SHP77 (cell line): ENCODE measurements at regions not wholly inside any gene's neighbourhood (a gene's known extent, or its start where the extent isn't known, plus 50 kb on each side); places are given as distances from the start of the nearest gene placed in this dataset.
"Not testable (repeated sequence)": the region's sequence is repeated elsewhere in the genome, so short reads cannot be mapped to it uniquely, and the experiment has no call there.

ENCODE experiments used
- DNase-seq, 2 experiments: peaks; one replicate each; lab custom pipeline; 2025; lab: John Stamatoyannopoulos, UW

DNA sequence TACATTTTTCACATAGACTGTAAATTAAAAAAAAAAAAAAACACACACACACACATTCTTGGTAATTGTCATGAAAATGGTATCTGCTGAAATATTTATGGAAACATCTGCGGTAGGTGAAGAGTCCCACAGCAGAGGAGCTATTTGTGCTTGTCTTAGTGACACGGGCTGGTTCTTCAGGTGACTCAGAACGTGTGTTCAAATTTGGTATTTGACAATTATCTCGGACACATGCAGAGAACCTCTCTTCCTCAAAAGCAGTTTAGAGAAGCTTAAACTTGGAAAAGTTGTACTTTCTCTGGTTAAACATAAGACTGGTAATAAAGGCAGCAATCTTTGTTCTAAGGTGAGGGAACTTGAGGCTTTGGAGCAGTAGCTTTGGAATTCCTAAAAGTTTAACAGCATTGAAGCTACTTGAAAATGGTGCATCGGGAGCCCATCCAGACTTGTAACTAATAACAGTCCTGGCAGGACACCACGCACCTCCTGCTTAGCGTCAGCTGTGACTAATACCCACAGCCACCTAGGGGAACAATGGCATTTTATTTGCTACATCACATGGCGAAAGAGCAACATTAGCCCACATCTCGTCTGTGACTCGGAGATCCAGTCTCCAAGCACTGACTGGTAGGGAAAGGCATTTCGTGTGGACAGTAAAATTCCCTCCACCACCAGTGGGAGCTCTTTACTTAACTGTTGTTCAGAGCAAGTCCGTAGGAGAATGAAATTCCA, 1505.1 kb upstream of the SLC10A2 start:
- DNase-seq: peak; percentile 79 to 81

DNA sequence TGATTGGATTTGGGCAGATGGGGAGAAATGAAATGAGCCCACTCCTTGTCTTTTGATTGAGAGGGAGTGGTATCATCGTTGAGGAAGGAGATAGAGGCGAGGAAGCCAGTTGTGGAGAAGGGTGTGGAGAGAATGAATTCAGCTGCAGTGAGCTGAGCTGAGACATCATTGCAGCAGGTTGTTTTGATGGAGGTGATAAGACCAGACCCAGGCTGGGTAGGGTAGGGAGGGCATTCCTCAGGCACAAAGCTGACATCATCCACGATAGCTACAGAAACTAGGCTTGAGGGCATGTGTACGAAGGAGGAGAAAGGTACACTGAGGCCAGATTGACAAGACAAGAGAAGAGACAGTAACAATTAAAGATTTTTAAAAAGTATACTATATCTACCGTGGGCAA, 1500.9 kb upstream of the SLC10A2 start:
- DNase-seq: no peak

DNA sequence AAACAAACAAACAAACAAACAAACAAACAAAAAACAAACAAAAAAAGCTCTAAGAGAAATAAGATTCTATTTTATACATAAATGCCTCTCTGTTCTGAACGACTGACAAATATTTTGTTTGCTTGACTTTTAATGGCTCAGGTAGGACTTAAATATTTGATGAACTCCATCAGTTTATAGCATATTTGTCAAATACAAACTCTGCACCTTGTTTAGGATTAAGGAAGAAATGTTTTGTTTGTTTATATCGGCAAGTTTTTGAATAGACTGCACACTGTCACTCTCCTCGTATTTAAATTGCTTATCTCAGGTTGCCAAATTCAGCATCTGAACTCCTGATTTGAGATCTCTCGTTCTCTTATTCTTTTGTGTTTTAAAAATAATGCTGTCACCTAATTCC, 1499.7 kb upstream of the SLC10A2 start:
- DNase-seq: no peak

DNA sequence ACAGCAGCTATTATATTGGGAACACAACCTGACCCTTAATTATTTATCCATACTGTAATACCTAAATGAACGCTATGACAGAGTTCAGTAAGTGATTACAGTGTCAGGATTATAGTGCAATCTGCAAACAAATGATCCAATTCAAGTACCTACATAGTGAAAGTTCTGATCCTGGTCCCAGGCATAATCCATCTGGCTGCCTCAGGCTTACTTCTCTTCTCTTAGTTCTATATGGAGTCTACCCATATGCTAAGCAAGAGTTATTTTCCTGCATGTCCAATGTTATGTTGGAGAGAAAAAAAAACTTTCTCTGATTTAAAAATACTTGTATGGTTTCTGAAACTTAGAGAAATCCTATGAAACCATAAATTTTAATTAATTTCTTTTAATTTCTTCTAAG, 1487.7 kb upstream of the SLC10A2 start:
- no peak for DNase-seq

DNA sequence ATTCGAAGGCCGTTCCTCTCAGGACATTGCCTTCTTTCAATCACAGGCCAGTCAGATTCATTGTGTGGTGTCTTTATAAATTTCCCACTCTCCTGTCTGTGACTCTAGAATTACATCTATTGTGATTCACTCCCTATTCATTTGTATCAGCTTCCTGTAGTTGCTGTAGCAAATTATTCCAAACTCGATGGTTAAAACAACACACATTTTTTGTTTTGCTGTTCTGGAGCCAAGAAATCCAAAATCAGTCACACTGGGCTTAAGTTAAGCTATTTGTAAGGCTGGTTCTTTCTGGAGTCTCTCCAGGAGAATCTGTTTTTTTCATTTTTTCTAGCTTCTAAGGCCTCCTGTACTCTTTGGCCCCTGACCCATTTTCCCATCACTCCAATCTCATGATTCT, 1487.0 kb upstream of the SLC10A2 start:
- no peak for DNase-seq

DNA sequence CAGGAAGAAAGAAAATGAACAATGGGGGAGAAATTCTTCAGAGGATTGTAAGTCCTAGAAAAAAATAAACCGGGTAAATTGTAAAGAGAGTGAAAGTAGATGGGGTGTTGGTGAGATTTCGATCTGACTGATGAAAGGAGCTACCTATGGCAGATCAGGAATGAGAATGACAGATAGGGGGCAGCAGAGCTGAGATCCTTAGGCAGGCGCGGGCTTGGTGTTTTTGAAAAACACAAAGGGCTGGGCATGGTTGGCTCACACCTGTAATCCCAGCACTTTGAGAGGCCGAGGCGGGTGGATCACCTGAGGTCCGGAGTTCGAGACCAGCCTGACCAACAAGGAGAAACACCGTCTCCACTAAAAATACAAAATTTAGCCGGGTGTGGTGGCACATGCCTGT, 1468.6 kb upstream of the SLC10A2 start:
- no peak for DNase-seq

DNA sequence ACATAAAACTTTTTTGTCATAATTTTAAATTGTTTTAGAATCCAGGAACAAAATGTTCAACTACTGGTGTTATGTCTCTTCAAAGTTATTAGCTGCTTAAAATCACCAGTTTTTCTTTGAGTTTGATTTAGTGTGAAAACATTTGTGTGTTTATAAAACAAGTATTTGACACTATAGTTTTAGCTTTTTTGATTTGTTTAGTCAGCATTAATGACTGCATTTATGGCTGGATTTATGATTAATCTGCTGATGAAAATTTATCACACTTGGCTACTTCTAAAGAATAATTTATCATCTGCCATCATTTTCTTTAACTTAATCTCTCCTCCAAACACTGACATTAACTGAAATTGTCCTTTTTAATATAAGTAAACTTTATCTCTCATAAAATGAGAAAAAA, 1465.9 kb upstream of the SLC10A2 start:
- no peak for DNase-seq

DNA sequence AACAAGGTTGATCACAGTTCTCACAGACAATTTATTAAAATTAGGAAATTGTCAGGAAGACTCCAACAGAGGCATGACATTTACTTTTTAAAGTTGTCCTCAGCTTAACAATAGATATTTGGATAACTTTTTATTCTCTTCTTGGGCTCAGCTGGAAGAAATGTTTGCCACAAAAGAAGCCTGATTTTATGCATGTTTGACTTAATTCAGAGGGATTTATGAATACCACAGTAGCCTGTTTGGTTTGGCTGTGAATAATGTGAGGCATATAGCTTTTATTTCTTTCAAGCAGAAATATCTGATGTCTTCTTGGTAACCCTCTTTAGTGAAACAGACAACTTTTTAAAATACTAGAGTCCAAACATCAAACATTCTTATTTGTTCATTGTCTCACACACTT, 1464.5 kb upstream of the SLC10A2 start:
- no peak for DNase-seq

DNA sequence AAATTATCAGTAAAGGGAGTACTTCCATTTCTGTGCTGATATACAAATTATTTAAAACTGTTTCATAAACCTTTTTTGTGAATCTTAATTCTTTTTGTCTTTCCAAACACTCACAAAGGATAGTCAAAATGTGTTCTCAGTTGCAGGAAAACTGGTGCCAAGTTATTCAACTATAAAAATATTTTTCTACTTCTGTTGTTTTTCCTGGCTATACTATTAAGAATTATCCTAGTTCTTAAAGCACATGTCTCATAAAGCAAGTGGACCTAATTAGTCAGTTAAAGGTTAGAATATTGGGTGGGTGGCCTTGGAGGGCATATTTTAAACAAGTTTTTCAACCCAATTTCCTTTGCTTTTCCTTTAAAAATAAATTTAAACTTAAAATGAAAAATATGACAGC, 1460.3 kb upstream of the SLC10A2 start:
- no peak for DNase-seq

DNA sequence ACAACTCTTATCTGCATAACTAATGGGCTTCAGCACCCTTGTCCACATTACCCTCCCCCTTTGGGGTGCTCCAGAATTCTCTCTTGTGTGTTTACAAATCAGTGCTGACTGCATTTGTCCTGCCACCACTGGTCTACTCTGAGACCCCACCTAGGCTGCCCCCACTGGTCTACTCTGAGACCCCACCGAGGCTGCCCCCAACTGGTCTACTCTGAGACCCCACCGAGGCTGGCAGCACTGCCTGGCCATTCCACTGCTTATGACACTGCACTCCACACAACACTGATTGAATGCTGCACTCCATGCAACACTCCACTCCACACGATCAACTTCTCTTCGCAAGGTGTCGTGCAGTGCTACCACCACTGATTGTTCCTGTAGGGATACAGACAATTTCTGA, 1459.2 kb upstream of the SLC10A2 start:
- no peak for DNase-seq

DNA sequence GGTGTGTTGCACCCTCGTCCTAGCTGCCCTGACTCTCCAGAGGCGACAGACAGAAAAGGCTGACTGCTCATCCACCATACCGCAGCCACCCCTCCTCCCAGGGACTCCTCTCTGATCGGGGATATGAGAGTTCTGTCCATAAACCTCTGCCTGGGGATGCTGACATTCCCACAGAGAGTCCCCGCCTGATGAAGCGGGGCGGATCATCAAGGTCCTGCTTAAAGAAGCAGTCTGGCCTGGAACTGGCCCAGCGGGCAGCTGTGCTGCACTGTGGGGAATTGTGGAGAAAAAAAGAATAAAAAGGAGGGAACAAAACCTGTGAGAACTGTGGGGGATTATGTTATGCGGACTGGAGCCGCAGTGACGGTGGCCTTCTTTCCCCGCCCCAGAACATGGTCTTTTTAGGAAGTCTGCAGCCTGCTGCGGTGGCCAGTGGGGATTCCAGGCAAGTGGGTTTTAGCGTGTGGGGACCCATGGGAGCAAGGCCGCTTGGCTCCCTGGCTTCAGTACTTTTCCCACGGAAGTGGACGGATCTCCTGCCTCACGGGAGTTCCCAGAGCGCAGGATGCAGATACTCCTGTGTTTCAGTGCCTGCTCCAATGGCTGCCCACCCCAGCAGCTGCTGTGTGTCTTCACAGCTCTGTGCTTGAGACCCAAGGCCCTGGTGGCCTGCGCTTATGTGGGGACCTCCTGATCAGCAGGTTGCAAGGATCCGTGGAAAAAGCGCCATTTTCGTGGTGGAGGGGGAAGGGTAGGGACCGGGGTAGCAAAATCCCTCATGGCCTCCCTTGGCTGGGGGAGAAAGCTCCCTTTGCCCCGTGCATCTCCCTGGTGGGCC, 1456.2 kb upstream of the SLC10A2 start:
- no peak for DNase-seq

DNA sequence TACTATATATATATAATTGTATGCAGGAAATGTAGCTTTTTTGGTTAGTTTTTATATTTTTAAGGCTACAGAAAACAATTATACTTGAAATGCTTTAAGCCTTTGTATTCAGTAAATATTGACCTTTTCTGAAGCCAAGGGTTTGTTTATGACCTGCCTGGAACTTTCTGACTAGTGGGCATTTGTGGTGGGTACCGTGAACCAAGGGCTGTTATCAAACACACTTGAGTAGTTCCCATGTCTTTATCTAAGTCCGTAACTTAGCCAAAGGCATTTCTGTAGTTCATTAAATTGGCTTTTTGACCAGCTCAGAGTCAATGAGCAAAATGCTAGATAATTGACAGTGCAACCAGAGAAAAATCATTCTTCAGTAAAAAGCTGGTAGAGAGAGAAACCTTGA, 1444.2 kb upstream of the SLC10A2 start:
- no peak for DNase-seq

DNA sequence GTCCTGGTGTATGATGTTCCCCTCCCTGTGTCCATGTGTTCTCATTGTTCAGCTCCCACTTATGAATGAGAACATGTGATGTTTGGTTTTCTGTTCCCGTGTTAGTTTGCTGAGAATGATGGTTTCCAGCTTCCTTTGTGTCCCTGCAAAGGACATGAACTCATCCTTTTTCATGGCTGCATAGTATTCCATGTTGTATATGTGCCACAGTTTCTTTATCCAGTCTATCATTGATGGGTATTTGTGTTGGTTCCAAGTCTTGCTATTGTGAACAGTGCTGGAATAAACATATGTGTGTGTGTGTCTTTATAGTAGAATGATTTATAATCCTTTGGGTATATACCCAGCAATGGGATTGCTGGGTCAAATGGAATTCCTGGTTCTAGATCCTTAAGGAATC, 1427.3 kb upstream of the SLC10A2 start:
- DNase-seq: not testable (repeated sequence)

DNA sequence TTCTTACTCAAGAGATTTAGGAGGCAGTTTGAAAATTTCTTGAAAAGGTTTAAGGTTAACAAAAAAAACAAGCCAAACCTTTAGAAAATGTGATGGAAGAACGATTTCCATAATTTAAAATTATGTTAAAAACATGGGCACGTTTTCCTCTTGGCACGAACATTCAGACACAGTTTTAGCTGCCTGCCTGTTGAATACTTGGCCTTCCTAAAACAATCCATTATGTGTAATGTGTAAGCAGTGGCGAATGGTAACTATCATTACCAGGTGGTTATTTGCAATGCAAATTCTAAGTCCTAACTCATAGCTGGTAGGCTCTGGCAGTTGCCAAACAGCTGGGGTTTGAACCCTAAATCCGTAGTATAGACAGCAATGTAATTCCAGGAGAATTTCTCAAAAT, 1425.7 kb upstream of the SLC10A2 start:
- no peak for DNase-seq

DNA sequence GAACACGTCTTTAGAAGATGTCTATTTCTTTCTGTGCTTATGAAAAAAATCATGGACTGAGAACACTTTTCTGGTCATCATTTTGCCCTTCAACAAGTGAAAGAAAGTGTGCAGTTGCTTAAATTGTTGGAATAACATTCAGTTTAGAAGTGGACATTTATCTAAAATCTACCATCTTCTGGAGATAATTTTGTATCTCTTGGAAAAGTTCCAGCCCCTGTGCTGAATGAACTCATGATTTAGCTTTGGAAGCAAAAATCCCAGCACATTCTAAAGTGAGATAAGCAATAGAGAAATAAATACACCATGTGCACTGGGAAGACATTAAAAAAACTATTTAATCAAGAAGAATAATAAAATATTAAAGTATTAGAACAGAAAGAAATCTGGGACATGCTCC, 1420.8 kb upstream of the SLC10A2 start:
- no peak for DNase-seq

DNA sequence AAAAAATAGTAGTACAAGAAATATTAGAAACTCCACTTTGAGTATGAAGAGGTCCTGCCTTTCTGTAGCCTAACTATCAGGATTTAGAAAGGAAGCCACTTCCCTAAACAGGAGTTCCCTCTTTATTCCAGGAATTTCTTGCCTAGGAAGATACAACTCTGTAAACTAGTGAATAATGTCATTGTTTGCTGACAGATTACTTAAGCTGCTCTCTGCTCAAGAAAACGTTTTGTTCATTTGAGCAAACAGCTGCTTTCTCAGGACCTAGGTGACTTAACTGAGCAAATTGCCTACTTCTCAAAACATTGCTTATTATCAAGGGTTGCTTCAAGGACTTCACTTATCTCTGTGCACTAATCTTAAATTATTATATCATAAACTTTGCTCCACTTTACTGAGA, 1419.4 kb upstream of the SLC10A2 start:
- no peak for DNase-seq

DNA sequence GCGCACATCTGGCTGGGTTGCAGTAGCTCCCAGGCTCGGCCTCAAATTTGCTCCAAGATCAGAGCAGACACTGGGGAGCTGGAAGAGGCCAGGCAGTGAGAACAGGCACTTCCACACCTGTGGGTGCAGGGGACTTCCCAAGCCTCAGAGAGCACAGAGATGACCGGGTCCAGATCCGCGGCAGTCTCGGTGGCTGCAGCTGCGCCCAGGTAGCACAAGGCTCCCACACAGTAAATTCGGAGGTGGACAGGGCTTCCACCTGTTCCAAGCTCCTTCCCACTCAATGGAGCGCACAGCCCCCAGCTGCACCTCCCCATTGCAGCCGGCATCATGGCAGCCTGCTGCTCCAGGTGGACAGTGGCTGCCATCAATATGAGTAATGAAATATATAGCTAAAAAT, 1417.4 kb upstream of the SLC10A2 start:
- DNase-seq: no peak

DNA sequence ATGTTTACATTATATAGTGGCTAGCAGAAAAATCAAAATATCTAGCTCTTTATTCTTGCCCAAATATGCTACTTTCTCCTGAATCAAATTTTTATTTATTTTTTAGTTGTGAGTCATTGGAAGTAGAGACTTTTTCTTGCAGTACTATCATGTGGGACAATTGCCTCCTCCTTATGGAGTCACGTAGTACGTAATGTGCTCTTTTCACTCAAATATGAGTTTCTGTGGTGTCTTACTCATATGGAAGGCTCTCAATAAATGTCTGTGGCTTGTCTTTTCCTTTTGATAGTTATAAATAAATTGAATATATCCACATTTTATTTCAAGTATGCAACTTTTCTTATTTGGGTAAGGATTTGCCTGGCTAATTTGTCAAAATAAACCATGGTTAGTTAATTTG, 1411.0 kb upstream of the SLC10A2 start:
- DNase-seq: no peak

DNA sequence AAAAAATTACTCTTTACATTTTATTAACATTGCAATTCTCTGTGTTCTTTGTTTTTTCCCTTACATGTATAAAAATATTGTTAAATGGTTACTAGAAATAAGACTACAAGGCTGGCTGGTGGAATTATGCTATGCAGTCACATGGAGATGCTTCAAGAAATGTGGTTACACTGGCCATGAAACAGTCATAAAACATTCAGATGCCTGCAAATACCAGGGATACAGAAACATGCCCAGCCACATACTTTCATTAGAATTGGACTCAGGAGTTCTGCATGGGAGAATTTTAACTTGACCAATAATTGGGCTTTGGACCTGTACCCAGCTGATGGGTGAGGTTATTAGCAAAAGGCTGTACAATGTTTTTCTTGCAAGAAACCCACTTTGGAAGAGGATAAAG, 1407.7 kb upstream of the SLC10A2 start:
- DNase-seq: no peak

DNA sequence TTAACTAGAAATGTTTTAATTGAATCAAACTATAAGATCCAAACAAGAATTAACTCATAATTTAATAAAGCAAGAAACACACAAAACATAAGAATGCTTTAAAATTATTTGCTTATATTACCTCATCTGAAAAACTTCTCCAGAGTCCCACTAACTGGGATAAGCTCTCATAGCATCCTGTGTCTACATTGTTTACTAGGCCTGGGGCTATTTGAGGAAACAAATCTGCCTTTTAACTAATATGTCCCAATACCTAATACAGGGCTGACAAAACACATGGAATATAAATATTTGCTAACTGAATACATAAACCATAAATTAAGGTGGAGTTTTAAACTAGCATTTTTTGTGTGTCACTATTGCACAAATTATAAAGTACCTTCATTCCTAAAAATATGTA, 1399.8 kb upstream of the SLC10A2 start:
- DNase-seq: no peak

DNA sequence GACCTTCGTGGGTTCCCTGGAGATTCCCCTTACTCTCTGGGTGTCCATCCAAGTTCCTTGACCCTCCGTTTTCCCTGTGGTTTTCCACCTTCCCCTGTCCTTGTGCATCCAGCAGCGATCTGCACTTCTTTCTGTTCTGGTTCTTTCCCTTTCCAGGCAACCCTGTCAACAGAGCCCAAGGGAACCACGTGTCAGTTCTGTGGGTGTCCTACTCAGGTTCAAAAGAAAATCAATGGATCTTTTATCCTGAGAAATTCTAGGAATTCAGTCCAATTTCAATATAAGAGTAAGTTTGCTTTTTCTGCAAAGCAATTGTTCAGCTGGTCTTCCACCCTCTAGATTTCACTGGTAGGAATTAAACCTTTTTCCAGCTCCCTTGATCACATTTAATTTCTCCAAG, 1394.8 kb upstream of the SLC10A2 start:
- no peak for DNase-seq

DNA sequence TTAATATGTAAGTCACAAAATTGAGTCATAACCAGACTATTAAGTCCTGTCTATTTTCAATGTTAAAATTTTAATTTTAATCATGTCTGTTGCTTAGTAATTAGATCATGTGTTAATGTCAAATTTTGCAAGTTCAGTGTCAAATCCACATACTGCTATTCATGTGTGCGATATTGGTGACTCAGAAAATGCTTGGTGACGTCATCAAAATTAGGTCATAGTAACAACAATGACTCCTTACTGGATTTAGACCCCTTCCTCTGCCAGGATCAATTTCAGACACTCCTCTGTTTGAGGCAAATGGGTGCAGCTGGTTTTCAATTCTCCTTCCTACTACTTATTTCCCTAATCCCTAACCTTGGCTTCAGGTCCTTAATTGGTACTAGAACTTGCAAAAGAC, 1394.3 kb upstream of the SLC10A2 start:
- no peak for DNase-seq

DNA sequence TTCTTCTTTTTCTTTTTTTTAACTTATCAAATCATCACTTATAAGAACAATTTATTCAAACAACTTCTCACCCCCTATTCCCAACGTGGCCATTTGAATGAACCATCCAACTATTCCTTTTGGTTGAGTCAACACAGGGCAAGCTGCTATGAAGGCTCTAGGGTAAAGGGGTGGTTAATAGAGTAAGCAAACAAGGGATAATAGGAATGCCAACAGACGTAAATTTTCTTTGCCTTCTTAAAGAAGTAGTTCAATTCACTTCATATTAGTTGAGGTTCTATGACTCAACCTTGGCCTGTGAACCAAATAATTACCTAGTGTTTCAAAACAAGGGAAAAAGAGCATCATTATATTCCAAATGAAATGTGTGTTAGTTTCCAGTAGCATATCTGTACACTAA, 1383.8 kb upstream of the SLC10A2 start:
- no peak for DNase-seq

DNA sequence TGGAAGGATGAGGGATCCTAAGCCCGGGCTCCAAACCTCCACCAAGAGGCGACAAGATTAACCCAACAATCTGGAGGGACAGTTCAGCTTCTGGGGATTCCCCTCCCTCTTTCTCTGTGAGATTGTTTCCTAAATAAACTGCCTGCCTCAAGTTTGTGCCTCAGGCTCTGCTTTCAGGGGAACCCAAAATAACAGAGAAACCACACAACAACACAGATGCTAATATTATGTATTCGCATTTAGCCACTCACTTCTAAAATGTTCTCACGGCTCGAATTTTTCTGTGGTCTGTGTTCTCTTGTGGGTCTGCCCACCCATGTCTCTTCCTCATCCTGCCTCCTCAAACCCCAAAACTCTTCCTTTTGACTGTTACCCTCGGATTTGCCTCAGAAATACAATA, 1381.1 kb upstream of the SLC10A2 start:
- DNase-seq: no peak
